Neuronal stem cell (in vitro differentiated cells): ENCODE measurements at regions not wholly inside any gene's neighbourhood (a gene's known extent, or its start where the extent isn't known, plus 50 kb on each side); places are given as distances from the start of the nearest gene placed in this dataset.

ENCODE experiments used
- DNase-seq: peaks from one replicate; pipeline ENCODE4 v3.0.0-alpha.2; 2013; ENCODE audit warnings: low spot score
- H2AFZ ChIP-seq: one replicate; pipeline ENCODE4 v1.6.1; 2013; ENCODE audit warnings: mild to moderate bottlenecking, low read length, inconsistent platforms
- H2AK5ac ChIP-seq: 2 replicates; pipeline ENCODE4 v1.6.1; 2013; ENCODE audit warnings: low read depth, mild to moderate bottlenecking, inconsistent platforms, low read length, moderate library complexity, mixed read lengths
- H2BK120ac ChIP-seq: 2 replicates; pipeline ENCODE4 v1.6.1; 2013; ENCODE audit warnings: low read depth, mild to moderate bottlenecking, inconsistent platforms, low read length, moderate library complexity, mixed read lengths
- H2BK12ac ChIP-seq: one replicate; pipeline ENCODE4 v1.6.1; 2013; ENCODE audit warnings: low read length, inconsistent platforms
- H2BK15ac ChIP-seq: 2 replicates; pipeline ENCODE4 v1.6.1; 2013; ENCODE audit warnings: mild to moderate bottlenecking, low read length, inconsistent platforms, mixed read lengths
- H2BK5ac ChIP-seq: one replicate; pipeline ENCODE4 v1.6.1; 2013; ENCODE audit warnings: inconsistent platforms, mild to moderate bottlenecking, low read length, moderate library complexity
- H3K14ac ChIP-seq: one replicate; pipeline ENCODE4 v1.6.1; 2013; ENCODE audit warnings: low read length, inconsistent platforms
- H3K18ac ChIP-seq: 2 replicates; pipeline ENCODE4 v1.6.1; 2013; ENCODE audit warnings: low read length, inconsistent platforms
- H3K23ac ChIP-seq: 2 replicates; pipeline ENCODE4 v1.6.1; 2013; ENCODE audit warnings: low read depth, mild to moderate bottlenecking, mixed read lengths, low read length, inconsistent platforms; ENCODE audit not compliant: poor library complexity
- H3K27ac ChIP-seq: replicated peaks from 3 replicates; pipeline ENCODE4 v1.5.1; 2013; ENCODE audit warnings: low read length, inconsistent platforms
- H3K27me3 ChIP-seq, 3 experiments: 2 replicates each; pipeline ENCODE4 v1.6.1; 2013; ENCODE audit warnings: low read length in 3 of 3, mild to moderate bottlenecking in 2 of 3, inconsistent platforms in 1 of 3, low read depth in 1 of 3, mixed read lengths in 1 of 3, moderate library complexity in 1 of 3; ENCODE audit not compliant: control insufficient read depth in 3 of 3, insufficient read depth in 3 of 3
- H3K36me3 ChIP-seq, 2 donors: replicated peaks in 1 of 2; 2 replicates each; pipeline ENCODE4 v1.6.1; 2013; ENCODE audit warnings: low read length in 2 of 2; ENCODE audit not compliant: control insufficient read depth in 2 of 2, insufficient read depth in 2 of 2
- H3K4ac ChIP-seq: 2 replicates; pipeline ENCODE4 v1.6.1; 2013; ENCODE audit warnings: inconsistent platforms, mild to moderate bottlenecking, low read length, moderate library complexity
- H3K4me1 ChIP-seq, 2 donors: 1 replicate in 1 of 2; 2 replicates in 1 of 2; pipeline ENCODE4 v1.6.1; 2013; ENCODE audit warnings: low read length in 2 of 2, low read depth in 1 of 2; ENCODE audit not compliant: control insufficient read depth in 2 of 2, insufficient read depth in 1 of 2
- H3K4me2 ChIP-seq: one replicate; pipeline ENCODE4 v1.6.1; 2013; ENCODE audit warnings: mild to moderate bottlenecking, low read length, inconsistent platforms; ENCODE audit not compliant: insufficient read depth, poor library complexity, severe bottlenecking
- H3K4me3 ChIP-seq, 2 donors: 2 replicates each; pipeline ENCODE4 v1.5.1; 2013; ENCODE audit warnings: low read length in 2 of 2, mild to moderate bottlenecking in 2 of 2, inconsistent platforms in 1 of 2, moderate library complexity in 1 of 2
- H3K79me1 ChIP-seq: one replicate; pipeline ENCODE4 v1.6.1; 2013; ENCODE audit warnings: low read depth, mild to moderate bottlenecking, inconsistent platforms, low read length, moderate library complexity
- H3K9ac ChIP-seq: one replicate; pipeline ENCODE4 v1.6.1; 2013; ENCODE audit warnings: mild to moderate bottlenecking, low read depth, low read length, inconsistent platforms; ENCODE audit not compliant: poor library complexity
- H3K9me3 ChIP-seq, 2 donors: replicated peaks in 1 of 2; 2 replicates each; pipeline versions ENCODE3 to v1.6.1; 2013; ENCODE audit warnings: low read length in 2 of 2, mild to moderate bottlenecking in 2 of 2, inconsistent platforms in 1 of 2, low read depth in 1 of 2, mixed read lengths in 1 of 2, moderate library complexity in 1 of 2; ENCODE audit not compliant: control insufficient read depth in 2 of 2, insufficient read depth in 1 of 2
- H4K8ac ChIP-seq: one replicate; pipeline ENCODE4 v1.6.1; 2013; ENCODE audit warnings: low read depth, mild to moderate bottlenecking, inconsistent platforms, low read length, moderate library complexity
- H4K91ac ChIP-seq: one replicate; pipeline ENCODE4 v1.6.1; 2013; ENCODE audit warnings: low read length, low read depth, mild to moderate bottlenecking, inconsistent platforms; ENCODE audit not compliant: poor library complexity
- WGBS, 2 donors: extraction: QIAGEN DNeasy Blood & Tissue Kit; methylation state at CpG; one replicate each; pipeline ENCODE4 v1.1.7; 2013; ENCODE audit warnings: missing lambda C conversion rate in 2 of 2, mixed read lengths in 1 of 2; ENCODE audit not compliant: insufficient read length in 2 of 2, insufficient replicate concordance in 1 of 2; ENCODE audit errors: extremely low coverage in 2 of 2; 5-methylcytosine and 5-hydroxymethylcytosine counted together

DNA sequence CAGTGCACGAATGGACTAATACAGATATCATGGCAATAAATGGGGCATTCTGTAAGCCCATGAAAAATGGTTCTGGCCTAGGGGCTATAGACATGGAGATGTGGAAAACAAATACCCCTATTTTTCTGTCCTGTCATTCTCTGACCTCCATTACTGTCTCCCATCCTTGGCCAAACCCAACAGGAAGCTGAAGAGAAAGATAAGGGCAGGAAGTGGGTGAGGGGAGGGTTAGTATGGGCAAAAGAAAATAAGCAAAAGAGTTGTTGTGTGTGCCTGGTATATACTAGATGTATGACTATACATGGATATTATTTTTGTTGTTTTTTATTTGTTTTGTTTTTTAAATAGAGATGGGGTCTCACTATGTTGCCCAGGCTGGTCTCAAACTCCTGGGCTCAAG lies 339.3 kb downstream of the PCNX1 start:
- WGBS, 2 donors, result no CpG with 5 or more reads among the region's 1 CpG
- Histone ChIP-seq H3K4me3 (no peak overlapping the region), H3K4me2 (no peak overlapping the region), H3K14ac (no peak overlapping the region), H3K27me3 (no peaks in the 10 kb centered on the region), H3K36me3 (peaks cover 0 to 2% of the 10 kb centered on the region in 2 donors), H2AK5ac (no peak overlapping the region), H3K4ac (no peak overlapping the region), H3K9ac (no peak overlapping the region), H4K91ac (no peak overlapping the region), H3K18ac (no peak overlapping the region), H3K4me1 (no peaks in the 10 kb centered on the region), H3K27ac (no peak overlapping the region), H2BK12ac (no peak overlapping the region), H2BK15ac (no peak overlapping the region), H2BK120ac (no peak overlapping the region), H3K23ac (no peak overlapping the region), H2AFZ (no peak overlapping the region), H3K9me3 (peaks cover 0 to 3% of the 10 kb centered on the region in 2 donors), H2BK5ac (no peak overlapping the region), H3K79me1 (no peaks in the 10 kb centered on the region), H4K8ac (no peak overlapping the region)
- DNase-seq, result no peak

DNA sequence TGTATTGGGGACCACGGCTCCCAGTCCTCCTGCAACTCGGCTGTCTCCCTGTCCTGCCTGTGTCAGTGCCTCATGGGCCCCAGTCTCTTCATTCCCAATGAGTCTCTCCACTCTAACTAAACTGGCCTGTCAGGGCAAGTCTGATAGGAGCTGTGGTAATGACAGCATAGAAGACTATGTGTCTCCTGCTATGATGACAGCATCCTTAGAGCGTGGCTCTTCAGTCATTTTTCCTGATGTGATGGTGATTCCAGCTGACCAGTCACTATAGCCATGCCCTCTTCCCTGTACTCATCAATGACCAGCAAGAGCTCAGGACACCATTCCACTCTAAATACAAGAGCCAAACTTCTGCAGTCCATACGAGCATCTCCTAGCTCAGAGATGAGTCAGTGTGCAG lies 339.8 kb downstream of the PCNX1 start:
- H3K14ac ChIP-seq, result no peak overlapping the region
- no peaks in the 10 kb centered on the region for H3K27me3 ChIP-seq
- no peak for DNase-seq
- H4K8ac ChIP-seq, result no peak overlapping the region
- H3K27ac ChIP-seq, result no peak overlapping the region
- no peak overlapping the region for H3K23ac ChIP-seq
- no peaks in the 10 kb centered on the region for H3K79me1 ChIP-seq
- no peak overlapping the region for H2BK15ac ChIP-seq
- H3K9ac ChIP-seq, result no peak overlapping the region
- H2AFZ ChIP-seq, result no peak overlapping the region
- no peak overlapping the region for H3K18ac ChIP-seq
- WGBS, 2 donors, result no CpG with 5 or more reads among the region's 4 CpGs
- H2AK5ac ChIP-seq, result no peak overlapping the region
- no peak overlapping the region for H2BK5ac ChIP-seq
- H3K9me3 ChIP-seq, result peaks cover 0 to 3% of the 10 kb centered on the region in 2 donors
- no peak overlapping the region for H3K4me2 ChIP-seq
- H3K4me3 ChIP-seq, result no peak overlapping the region
- H3K4me1 ChIP-seq, result no peaks in the 10 kb centered on the region
- H4K91ac ChIP-seq, result no peak overlapping the region
- H2BK12ac ChIP-seq, result no peak overlapping the region
- peaks cover 0 to 2% of the 10 kb centered on the region in 2 donors for H3K36me3 ChIP-seq
- no peak overlapping the region for H2BK120ac ChIP-seq
- no peak overlapping the region for H3K4ac ChIP-seq

DNA sequence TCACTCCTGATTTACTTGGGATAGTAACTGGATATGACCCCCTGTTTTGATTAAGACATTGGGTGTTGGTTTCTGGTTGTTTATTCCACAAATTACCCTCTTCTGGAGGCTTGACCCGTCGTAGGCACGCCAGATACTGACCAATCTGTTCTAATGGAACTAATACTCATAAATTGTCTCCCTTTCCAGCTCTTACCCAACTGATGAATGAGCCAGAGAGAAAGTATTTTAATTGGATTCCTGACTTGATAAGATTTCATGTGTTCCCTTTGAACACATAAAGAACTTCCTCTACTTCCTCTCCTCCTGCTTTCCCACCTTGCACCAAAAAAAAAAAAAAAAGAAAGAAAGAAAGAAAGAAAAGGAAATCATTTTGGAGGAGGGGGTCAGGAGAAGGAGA lies 340.9 kb downstream of the PCNX1 start:
- WGBS, 2 donors, result no CpG with 5 or more reads among the region's 3 CpGs
- no peak overlapping the region for H3K18ac ChIP-seq

DNA sequence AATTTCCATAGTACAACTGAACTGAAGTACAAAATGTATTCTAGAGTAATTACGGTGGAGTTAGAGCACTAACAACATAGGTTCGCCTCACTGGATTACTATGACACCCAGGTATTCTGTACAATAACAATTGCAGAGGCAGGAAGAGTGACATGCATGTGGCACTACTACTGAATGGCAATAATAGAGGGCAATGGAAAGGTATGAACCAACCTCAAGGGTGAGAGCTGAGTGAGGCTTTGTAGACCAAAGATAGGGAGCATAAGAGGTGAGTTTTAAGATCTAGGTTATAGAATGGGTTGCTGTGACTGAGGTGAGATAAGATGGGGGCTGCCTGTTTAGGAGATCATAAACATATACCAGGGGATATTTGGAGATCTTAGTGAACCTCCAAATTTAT lies 343.1 kb downstream of the PCNX1 start:
- Histone ChIP-seq H2BK120ac (no peak overlapping the region), H2AK5ac (no peak overlapping the region), H3K27ac (no peak overlapping the region), H2BK15ac (no peak overlapping the region), H2AFZ (no peak overlapping the region), H3K27me3 (no peaks in the 10 kb centered on the region), H3K9me3 (peaks cover 0 to 3% of the 10 kb centered on the region in 2 donors), H3K4me2 (no peak overlapping the region), H4K91ac (no peak overlapping the region), H4K8ac (no peak overlapping the region), H3K4me1 (no peaks in the 10 kb centered on the region), H3K9ac (no peak overlapping the region), H3K14ac (no peak overlapping the region), H2BK12ac (no peak overlapping the region), H3K79me1 (no peaks in the 10 kb centered on the region), H3K18ac (no peak overlapping the region), H3K23ac (no peak overlapping the region), H3K4ac (no peak overlapping the region), H3K4me3 (no peak overlapping the region), H2BK5ac (no peak overlapping the region), H3K36me3 (peaks cover 0 to 2% of the 10 kb centered on the region in 2 donors)
- DNase-seq, result no peak
- WGBS, 2 donors, result no CpG with 5 or more reads among the region's 2 CpGs

More for the DNA sequence above, 340.9 kb downstream of the PCNX1 start:
- Histone ChIP-seq H4K91ac (no peak overlapping the region), H4K8ac (no peak overlapping the region), H3K4me1 (no peaks in the 10 kb centered on the region), H2BK15ac (no peak overlapping the region), H3K9me3 (peaks cover 0 to 3% of the 10 kb centered on the region in 2 donors), H3K4me3 (no peak overlapping the region), H3K79me1 (no peaks in the 10 kb centered on the region), H3K27ac (no peak overlapping the region), H3K14ac (no peak overlapping the region), H3K9ac (no peak overlapping the region), H3K27me3 (no peaks in the 10 kb centered on the region), H2BK120ac (no peak overlapping the region), H3K4me2 (no peak overlapping the region), H2BK12ac (no peak overlapping the region), H3K36me3 (peaks cover 0 to 2% of the 10 kb centered on the region in 2 donors), H2BK5ac (no peak overlapping the region), H2AFZ (no peak overlapping the region), H3K23ac (no peak overlapping the region), H2AK5ac (no peak overlapping the region), H3K4ac (no peak overlapping the region)
- DNase-seq, result no peak
